ENCODE measurements at regions not wholly inside any gene's neighbourhood (a gene's known extent, or its start where the extent isn't known, plus 50 kb on each side); places are given as distances from the start of the nearest gene placed in this dataset.
"Not testable (repeated sequence)": the region's sequence is repeated elsewhere in the genome, so short reads cannot be mapped to it uniquely, and the experiment has no call there.

DNA sequence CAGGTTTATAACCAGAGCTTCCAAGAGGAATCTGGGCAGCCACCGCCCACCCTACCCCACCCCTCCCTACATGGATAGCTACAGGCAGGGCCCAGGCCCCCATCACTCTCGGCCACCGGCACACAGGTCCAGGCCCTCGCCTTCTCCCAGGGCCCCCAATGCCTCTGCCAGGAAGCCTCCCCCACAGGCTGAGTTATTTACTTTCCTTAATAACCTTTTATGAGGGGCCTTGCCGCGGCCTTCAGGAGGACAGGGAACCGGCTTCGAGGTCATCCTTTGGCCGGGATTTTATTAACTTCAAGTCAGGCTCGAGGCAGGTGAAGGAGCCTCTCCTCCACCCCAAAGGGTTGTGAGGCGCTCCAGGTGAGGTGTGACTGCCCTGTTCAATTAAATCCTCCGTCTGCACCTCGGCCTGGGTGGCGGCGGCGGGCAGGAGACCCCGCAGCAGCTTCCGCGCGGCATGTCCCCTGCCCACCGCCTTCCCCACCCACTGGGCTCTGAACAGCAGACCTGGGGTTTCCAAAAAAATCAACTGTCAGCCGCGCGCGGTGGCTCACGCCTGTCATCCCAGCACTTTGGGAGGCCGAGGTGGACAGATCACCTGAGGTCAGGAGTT lies 106.5 kb downstream of the MICALL2 start:
- Histone ChIP-seq H3K36me3 (ENCODE audit: control insufficient read depth, insufficient read depth, low read length) (no peaks in the 10 kb centered on the region; the same call in 1 of the 2 replicates), H3K27ac (ENCODE audit: low read length) (no peak overlapping the region), H3K4me1 (ENCODE audit: control insufficient read depth, insufficient read depth, low read length) (no peaks in the 10 kb centered on the region), H3K27me3 (ENCODE audit: control insufficient read depth, insufficient read depth, low read length) (no peaks in the 10 kb centered on the region), H3K4me3 (ENCODE audit: low read length) (no peak overlapping the region), H3K9me3 (ENCODE audit: control insufficient read depth, insufficient read depth, low read length) (no peaks in the 10 kb centered on the region)
- DNase-seq (ENCODE audit: low read depth, low spot score), result no peak
- no CpG with 5 or more reads among the region's 27 CpGs for WGBS (ENCODE audit: insufficient coverage, insufficient read length)

DNA sequence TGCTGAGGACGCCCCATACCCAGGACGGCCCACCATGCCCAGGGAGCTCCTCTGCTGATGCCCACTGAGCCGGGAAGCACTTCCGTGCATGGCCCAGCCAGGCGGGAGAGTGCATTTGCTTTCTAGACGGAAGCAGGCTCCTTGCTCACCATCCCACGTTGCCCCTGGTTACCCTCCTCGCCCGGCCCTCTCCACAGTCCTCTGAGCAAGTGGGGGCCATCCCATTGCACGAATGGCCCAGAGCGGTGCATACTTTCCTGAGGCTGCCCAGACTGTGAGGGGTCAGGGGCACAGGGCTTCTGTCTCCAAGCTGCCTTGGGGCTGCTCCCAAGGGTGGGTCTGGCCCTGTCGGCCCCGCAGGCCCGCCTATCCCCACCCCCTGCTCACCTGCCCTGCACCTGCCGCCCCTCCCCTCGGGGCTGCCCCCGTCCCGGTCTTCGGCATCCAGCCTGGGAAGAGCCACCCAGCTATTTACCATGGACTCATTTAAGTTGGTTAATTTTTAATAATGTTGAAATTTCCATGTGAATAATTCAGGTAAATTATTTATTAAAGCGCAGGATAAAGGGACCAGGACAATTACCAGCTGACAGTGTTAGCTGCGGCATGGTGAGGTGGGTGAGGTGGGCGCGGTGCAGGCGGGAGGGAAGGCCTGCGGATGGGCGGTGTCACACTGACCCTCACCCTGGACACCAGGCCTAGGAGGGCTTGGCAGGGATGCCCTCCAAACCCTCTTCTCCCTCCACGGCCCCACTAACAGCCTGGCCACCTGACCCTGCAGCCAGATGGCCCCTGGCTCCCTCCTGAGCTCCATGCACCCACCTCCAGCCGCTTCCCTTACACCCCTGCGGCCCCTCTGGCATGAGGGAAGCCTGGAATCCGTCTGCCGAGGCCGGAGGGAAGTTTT lies 104.4 kb downstream of the MICALL2 start:
- no peak for DNase-seq (ENCODE audit: low read depth, low spot score)
- H3K27ac ChIP-seq (ENCODE audit: low read length), result no peak overlapping the region
- no peak overlapping the region for H3K4me3 ChIP-seq (ENCODE audit: low read length)
- H3K9me3 ChIP-seq (ENCODE audit: control insufficient read depth, insufficient read depth, low read length), result no peaks in the 10 kb centered on the region
- WGBS (ENCODE audit: insufficient coverage, insufficient read length), result no CpG with 5 or more reads among the region's 32 CpGs
- no peaks in the 10 kb centered on the region for H3K27me3 ChIP-seq (ENCODE audit: control insufficient read depth, insufficient read depth, low read length)
- no peaks in the 10 kb centered on the region for H3K4me1 ChIP-seq (ENCODE audit: control insufficient read depth, insufficient read depth, low read length)
- H3K36me3 ChIP-seq (ENCODE audit: control insufficient read depth, insufficient read depth, low read length), result no peaks in the 10 kb centered on the region; the same call in 1 of the 2 replicates

DNA sequence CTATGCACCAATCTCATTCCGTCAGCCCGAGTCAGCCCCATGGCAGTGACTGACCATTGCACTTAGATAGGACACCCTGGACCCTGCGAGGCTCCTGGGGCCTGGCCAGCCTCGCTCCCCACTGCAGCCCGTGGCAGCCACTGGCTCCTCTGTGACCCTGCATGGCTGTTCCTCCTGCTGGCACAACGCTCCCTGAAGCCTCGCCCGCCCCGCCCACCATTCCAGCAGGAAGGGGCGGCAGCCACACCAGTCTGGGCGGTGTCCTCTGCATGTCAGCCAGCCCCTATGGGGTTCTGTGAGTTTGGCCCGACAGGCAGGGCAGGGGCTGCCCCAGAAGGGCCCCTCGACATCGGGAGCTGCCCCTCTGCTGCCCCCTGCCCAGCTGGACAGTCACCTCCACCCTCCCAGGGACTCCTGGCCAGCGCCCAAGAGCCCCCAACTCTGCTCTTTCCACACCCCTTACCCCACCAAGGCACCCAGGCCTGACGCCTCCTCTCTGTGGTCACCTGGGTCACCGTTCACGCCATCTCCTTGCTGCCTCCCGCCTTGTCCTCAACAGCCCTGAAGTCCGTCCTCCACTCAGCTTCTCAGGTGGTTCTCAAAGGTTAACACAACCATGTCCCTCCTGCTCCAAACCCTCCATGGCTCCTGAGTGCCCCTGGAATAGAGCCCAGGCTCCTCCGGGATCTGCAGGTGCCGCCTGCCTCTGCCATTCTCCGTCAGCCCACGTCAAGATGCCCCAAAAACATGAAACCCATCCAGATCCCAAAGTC lies 103.5 kb downstream of the MICALL2 start:
- no peak overlapping the region for H3K4me3 ChIP-seq (ENCODE audit: low read length)
- H3K4me1 ChIP-seq (ENCODE audit: control insufficient read depth, insufficient read depth, low read length), result no peaks in the 10 kb centered on the region
- no CpG with 5 or more reads among the region's 24 CpGs for WGBS (ENCODE audit: insufficient coverage, insufficient read length)
- H3K27me3 ChIP-seq (ENCODE audit: control insufficient read depth, insufficient read depth, low read length), result no peaks in the 10 kb centered on the region
- no peaks in the 10 kb centered on the region; the same call in 1 of the 2 replicates for H3K36me3 ChIP-seq (ENCODE audit: control insufficient read depth, insufficient read depth, low read length)
- no peaks in the 10 kb centered on the region for H3K9me3 ChIP-seq (ENCODE audit: control insufficient read depth, insufficient read depth, low read length)
- no peak overlapping the region for H3K27ac ChIP-seq (ENCODE audit: low read length)
- no peak for DNase-seq (ENCODE audit: low read depth, low spot score)

DNA sequence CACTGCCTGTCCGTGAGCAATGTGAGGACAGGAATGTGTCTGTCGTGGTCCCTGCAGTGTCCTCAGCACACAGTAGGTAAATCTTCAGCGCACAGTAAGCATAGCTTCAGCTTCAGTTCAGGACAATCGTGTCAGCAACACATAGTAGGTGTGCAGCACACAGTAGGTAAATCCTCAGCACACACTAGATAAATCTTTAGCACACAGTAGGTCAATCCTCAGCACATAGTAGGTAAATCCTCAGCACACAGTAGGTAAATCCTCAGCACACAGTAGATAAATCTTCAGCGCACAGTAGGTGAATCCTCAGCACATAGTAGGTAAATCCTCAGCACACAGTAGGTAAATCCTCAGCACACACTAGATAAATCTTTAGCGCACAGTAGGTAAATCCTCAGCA lies 102.4 kb downstream of the MICALL2 start:
- not testable (repeated sequence) for H3K9me3 ChIP-seq (ENCODE audit: control insufficient read depth, insufficient read depth, low read length); H3K36me3 ChIP-seq (ENCODE audit: control insufficient read depth, insufficient read depth, low read length); H3K4me1 ChIP-seq (ENCODE audit: control insufficient read depth, insufficient read depth, low read length); H3K27me3 ChIP-seq (ENCODE audit: control insufficient read depth, insufficient read depth, low read length); H3K27ac ChIP-seq (ENCODE audit: low read length); H3K4me3 ChIP-seq (ENCODE audit: low read length); DNase-seq (ENCODE audit: low read depth, low spot score)
- no CpG with 5 or more reads among the region's 6 CpGs for WGBS (ENCODE audit: insufficient coverage, insufficient read length)

DNA sequence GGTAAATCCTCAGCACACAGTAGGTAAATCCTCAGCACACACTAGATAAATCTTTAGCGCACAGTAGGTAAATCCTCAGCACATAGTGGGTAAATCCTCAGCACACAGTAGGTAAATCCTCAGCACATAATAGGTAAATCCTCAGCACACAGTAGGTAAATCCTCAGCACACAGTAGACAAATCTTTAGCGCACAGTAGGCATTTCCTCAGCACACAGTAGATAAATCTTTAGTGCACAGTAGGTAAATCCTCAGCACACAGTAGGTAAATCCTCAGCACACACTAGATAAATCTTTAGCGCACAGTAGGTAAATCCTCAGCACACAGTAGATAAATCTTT lies 102.0 kb downstream of the MICALL2 start:
- not testable (repeated sequence) for H3K4me3 ChIP-seq (ENCODE audit: low read length); DNase-seq (ENCODE audit: low read depth, low spot score); H3K9me3 ChIP-seq (ENCODE audit: control insufficient read depth, insufficient read depth, low read length); H3K27me3 ChIP-seq (ENCODE audit: control insufficient read depth, insufficient read depth, low read length); H3K36me3 ChIP-seq (ENCODE audit: control insufficient read depth, insufficient read depth, low read length); H3K4me1 ChIP-seq (ENCODE audit: control insufficient read depth, insufficient read depth, low read length); H3K27ac ChIP-seq (ENCODE audit: low read length)
- no CpG with 5 or more reads among the region's 3 CpGs for WGBS (ENCODE audit: insufficient coverage, insufficient read length)

DNA sequence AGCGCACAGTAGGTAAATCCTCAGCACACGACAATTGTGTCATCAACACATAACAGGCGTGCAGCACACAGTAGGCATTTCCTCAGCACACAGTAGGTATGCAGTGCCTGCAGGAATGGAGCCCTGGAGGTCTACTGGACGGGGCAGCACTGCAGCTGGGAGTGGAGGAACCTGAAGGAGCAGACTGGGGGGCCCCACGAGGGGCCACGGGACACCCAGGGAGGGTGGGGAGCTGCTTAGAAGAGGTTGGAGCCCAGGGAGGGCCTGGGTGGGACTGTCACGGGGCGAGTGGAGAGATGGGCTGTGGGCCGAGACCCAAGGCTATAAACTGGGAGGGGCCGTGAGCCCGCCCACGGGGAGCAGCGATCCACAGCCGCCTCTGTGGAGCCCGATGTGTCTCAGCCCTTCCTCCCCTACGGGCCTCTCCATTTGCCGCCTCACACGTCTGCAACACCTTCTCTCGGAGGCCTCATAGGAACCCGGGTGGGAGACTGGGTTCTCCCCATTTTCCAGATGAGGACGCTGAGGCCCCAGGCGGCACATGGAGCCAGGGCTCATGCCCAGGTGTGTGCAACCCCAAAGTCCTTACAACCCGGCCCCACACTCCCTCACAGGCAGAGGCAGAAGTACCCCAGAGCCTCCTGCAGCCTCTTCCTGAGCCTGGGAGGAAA lies 101.5 kb downstream of the MICALL2 start:
- H3K36me3 ChIP-seq (ENCODE audit: control insufficient read depth, insufficient read depth, low read length), result no peaks in the 10 kb centered on the region; the same call in 1 of the 2 replicates
- H3K27me3 ChIP-seq (ENCODE audit: control insufficient read depth, insufficient read depth, low read length), result no peaks in the 10 kb centered on the region
- no peak overlapping the region for H3K4me3 ChIP-seq (ENCODE audit: low read length)
- no peaks in the 10 kb centered on the region for H3K4me1 ChIP-seq (ENCODE audit: control insufficient read depth, insufficient read depth, low read length)
- DNase-seq (ENCODE audit: low read depth, low spot score), result no peak
- H3K27ac ChIP-seq (ENCODE audit: low read length), result no peak overlapping the region
- WGBS (ENCODE audit: insufficient coverage, insufficient read length), result no CpG with 5 or more reads among the region's 23 CpGs
- no peaks in the 10 kb centered on the region for H3K9me3 ChIP-seq (ENCODE audit: control insufficient read depth, insufficient read depth, low read length)

DNA sequence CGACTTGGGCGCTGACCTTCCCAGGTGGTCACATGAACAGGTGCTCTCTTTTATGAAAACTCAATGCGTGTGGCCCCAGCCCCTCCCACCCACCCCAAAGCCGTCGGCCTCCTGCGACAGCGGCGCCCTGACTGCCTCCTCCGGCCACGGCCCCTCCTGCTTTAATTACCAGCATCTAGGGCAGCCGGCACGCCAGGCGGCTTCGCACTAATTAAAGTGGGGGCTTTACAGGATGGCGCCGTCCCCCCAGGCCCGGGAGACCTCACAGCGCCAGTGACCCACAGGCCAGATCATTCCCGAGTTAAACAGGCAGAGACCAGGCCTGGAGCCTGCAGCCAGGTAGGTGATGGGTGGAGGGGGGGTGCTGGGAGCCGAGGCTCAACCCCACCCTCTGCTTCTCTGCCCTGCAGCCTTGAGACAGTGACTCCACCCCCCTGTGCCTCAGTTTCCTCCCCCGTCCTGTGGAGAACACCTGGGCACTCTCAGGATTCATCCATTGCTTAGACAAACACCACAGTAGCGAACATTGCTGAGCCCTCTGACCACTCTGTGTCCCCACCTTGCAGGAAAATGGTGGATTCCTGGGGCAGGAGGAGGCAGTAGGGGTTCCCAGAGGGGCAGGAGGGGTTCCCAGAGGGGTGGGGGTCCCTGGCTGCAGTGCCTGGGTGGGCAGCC lies 100.8 kb downstream of the MICALL2 start:
- DNase-seq (ENCODE audit: low read depth, low spot score), result no peak
- Histone ChIP-seq H3K27me3 (ENCODE audit: control insufficient read depth, insufficient read depth, low read length) (no peaks in the 10 kb centered on the region), H3K36me3 (ENCODE audit: control insufficient read depth, insufficient read depth, low read length) (no peaks in the 10 kb centered on the region; the same call in 1 of the 2 replicates), H3K4me1 (ENCODE audit: control insufficient read depth, insufficient read depth, low read length) (no peaks in the 10 kb centered on the region), H3K4me3 (ENCODE audit: low read length) (no peak overlapping the region), H3K27ac (ENCODE audit: low read length) (no peak overlapping the region), H3K9me3 (ENCODE audit: control insufficient read depth, insufficient read depth, low read length) (no peaks in the 10 kb centered on the region)
- no CpG with 5 or more reads among the region's 22 CpGs for WGBS (ENCODE audit: insufficient coverage, insufficient read length)

DNA sequence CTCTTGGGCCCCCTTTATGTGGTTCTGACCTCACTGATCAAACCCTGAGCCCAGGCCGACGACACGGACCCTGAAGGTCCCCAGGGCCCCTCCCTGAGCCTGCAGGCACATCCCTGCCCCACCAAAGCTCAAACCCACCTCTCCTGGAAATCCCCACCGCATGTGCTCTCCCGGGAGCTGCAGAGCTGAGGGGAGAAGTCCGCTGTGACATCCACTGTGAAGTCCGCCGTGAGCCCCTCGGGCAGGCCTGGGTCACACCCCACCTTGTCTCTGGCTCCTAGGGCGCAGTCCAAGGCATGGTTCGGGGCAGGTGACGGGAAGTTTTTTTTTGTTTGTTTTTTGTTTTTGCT lies 100.2 kb downstream of the MICALL2 start:
- Histone ChIP-seq H3K36me3 (ENCODE audit: control insufficient read depth, insufficient read depth, low read length) (no peaks in the 10 kb centered on the region; the same call in 1 of the 2 replicates), H3K27ac (ENCODE audit: low read length) (no peak overlapping the region), H3K4me1 (ENCODE audit: control insufficient read depth, insufficient read depth, low read length) (no peaks in the 10 kb centered on the region), H3K9me3 (ENCODE audit: control insufficient read depth, insufficient read depth, low read length) (no peaks in the 10 kb centered on the region), H3K27me3 (ENCODE audit: control insufficient read depth, insufficient read depth, low read length) (no peaks in the 10 kb centered on the region), H3K4me3 (ENCODE audit: low read length) (no peak overlapping the region)
- no peak for DNase-seq (ENCODE audit: low read depth, low spot score)
- WGBS (ENCODE audit: insufficient coverage, insufficient read length), result no CpG with 5 or more reads among the region's 12 CpGs

DNA sequence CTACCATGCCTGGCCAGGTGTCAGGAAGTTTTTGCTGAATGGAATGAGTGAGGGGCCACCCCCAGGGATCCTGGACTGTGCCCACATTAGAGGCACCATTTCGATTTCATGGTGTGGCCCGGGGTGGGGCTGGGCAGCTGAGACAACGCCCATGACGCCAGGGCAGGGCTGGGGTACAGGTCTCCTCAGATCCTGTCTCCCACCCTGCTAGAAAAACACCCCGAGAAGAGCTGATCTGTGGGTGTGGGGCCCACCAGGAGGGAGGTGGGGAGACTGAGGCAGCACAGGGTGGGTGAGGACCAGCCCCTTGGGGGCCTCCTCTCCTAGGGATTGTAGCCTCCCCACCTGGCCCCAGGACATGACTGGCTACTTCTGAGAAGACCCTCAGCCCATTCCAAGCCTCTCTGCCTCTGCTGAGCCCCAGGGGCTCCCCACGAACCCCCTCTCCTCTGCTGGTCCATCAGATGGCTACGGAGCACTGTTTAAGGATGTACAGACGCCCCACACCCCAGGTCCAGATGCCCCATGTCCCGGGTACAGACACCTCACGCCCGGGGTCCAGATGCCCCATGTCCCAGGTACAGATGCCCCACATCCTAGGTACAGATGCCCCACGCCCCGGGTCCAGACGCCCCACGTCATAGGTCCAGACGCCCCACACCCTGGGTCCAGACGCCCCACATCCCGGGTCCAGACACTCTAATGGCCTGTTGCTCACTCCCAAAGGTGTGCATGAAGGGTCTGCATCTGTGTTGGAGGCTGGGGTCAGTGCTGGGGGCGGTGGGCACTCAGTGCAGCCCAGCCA lies 99.4 kb downstream of the MICALL2 start:
- H3K27me3 ChIP-seq (ENCODE audit: control insufficient read depth, insufficient read depth, low read length), result no peaks in the 10 kb centered on the region
- DNase-seq (ENCODE audit: low read depth, low spot score), result no peak
- WGBS (ENCODE audit: insufficient coverage, insufficient read length), result no CpG with 5 or more reads among the region's 19 CpGs

More for the DNA sequence above, 99.4 kb downstream of the MICALL2 start:
- Histone ChIP-seq H3K4me3 (ENCODE audit: low read length) (no peak overlapping the region), H3K27ac (ENCODE audit: low read length) (no peak overlapping the region), H3K4me1 (ENCODE audit: control insufficient read depth, insufficient read depth, low read length) (no peaks in the 10 kb centered on the region), H3K36me3 (ENCODE audit: control insufficient read depth, insufficient read depth, low read length) (no peaks in the 10 kb centered on the region; the same call in 1 of the 2 replicates), H3K9me3 (ENCODE audit: control insufficient read depth, insufficient read depth, low read length) (no peaks in the 10 kb centered on the region)

All from iPS DF 6.9 (cell line).